Brain microvascular endothelial cell (primary cell): ENCODE measurements at regions not wholly inside any gene's neighbourhood (a gene's known extent, or its start where the extent isn't known, plus 50 kb on each side); places are given as distances from the start of the nearest gene placed in this dataset.

Experiments used
- DNase-seq: peaks from one replicate; pipeline ENCODE4 v3.0.0-alpha.2; 2020
- H3K27ac ChIP-seq: fragments of 250-450 bp; sonication (Bioruptor Pico); 2 replicates; pipeline ENCODE4 v1.5.1; 2020; ENCODE audit warnings: mild to moderate bottlenecking, moderate library complexity
- H3K27me3 ChIP-seq: fragments of 250-450 bp; sonication (Bioruptor Pico); replicated peaks from 2 replicates; pipeline ENCODE4 v1.5.1; 2020; ENCODE audit warnings: mild to moderate bottlenecking
- H3K36me3 ChIP-seq: fragments of 250-450 bp; sonication (Bioruptor Pico); replicated peaks from 2 replicates; pipeline ENCODE4 v1.5.1; 2020; ENCODE audit warnings: mild to moderate bottlenecking
- H3K4me3 ChIP-seq: 2 replicates; pipeline ENCODE4 v1.5.1; 2011; ENCODE audit warnings: low read depth, mild to moderate bottlenecking, control low read depth, low read length, moderate library complexity
- CTCF ChIP-seq: IDR thresholded peaks from 2 replicates; pipeline ENCODE4 v1.5.1; 2011; ENCODE audit warnings: low read depth, mild to moderate bottlenecking, moderate library complexity, low read length, control low read depth, inconsistent platforms; ENCODE audit errors: missing control alignments
- in situ Hi-C: cut with HindIII; loops from 2 replicates; pipeline ENCODE4 v1.10.0; 2017; ENCODE audit warnings: low sequenced_read_pairs, low pct_ligation_motif_present

GRCh38 chr7:106462365-106462859 lies 177.6 kb upstream of the NAMPT start:
- no peaks in the 10 kb centered on the region for H3K36me3 ChIP-seq
- DNase-seq: peak; percentile 11
- in situ Hi-C loops: no loop called here
- H3K4me3 ChIP-seq: no peak overlapping the region
- peak; percentile 45 for TF ChIP-seq CTCF
- H3K27me3 ChIP-seq: no peaks in the 10 kb centered on the region
- H3K27ac ChIP-seq: no peak overlapping the region

- no peak overlapping the region for H3K4me3 ChIP-seq
- DNase-seq: no peak
- in situ Hi-C loops: no loop called here
- H3K27me3 ChIP-seq: no peaks in the 10 kb centered on the region
- H3K36me3 ChIP-seq: no peaks in the 10 kb centered on the region
- no peak overlapping the region for H3K27ac ChIP-seq
- no peak for TF ChIP-seq CTCF
Measured at GRCh38 chr7:106460792-106461254, 176.0 kb upstream of the NAMPT start.

GRCh38 chr7:106459397-106460072 lies 174.8 kb upstream of the NAMPT start:
- in situ Hi-C loops: no loop called here
- Histone ChIP-seq H3K27ac (no peak overlapping the region), H3K4me3 (no peak overlapping the region), H3K27me3 (no peaks in the 10 kb centered on the region), H3K36me3 (no peaks in the 10 kb centered on the region)
- DNase-seq: no peak
- TF ChIP-seq CTCF: no peak

- in situ Hi-C loops: no loop called here
- Histone ChIP-seq H3K27ac (no peak overlapping the region), H3K27me3 (no peaks in the 10 kb centered on the region), H3K4me3 (no peak overlapping the region), H3K36me3 (no peaks in the 10 kb centered on the region)
- no peak for DNase-seq
- TF ChIP-seq CTCF: no peak
Measured at GRCh38 chr7:106457678-106458077, 172.9 kb upstream of the NAMPT start.

GRCh38 chr7:106456329-106456728 lies 171.5 kb upstream of the NAMPT start:
- Histone ChIP-seq H3K36me3 (no peaks in the 10 kb centered on the region), H3K27me3 (no peaks in the 10 kb centered on the region), H3K27ac (no peak overlapping the region), H3K4me3 (no peak overlapping the region)
- TF ChIP-seq CTCF: no peak
- in situ Hi-C loops: no loop called here
- DNase-seq: no peak
